ENCODE measurements at regions not wholly inside any gene's neighbourhood (a gene's known extent, or its start where the extent isn't known, plus 50 kb on each side); places are given as distances from the start of the nearest gene placed in this dataset.

DNA sequence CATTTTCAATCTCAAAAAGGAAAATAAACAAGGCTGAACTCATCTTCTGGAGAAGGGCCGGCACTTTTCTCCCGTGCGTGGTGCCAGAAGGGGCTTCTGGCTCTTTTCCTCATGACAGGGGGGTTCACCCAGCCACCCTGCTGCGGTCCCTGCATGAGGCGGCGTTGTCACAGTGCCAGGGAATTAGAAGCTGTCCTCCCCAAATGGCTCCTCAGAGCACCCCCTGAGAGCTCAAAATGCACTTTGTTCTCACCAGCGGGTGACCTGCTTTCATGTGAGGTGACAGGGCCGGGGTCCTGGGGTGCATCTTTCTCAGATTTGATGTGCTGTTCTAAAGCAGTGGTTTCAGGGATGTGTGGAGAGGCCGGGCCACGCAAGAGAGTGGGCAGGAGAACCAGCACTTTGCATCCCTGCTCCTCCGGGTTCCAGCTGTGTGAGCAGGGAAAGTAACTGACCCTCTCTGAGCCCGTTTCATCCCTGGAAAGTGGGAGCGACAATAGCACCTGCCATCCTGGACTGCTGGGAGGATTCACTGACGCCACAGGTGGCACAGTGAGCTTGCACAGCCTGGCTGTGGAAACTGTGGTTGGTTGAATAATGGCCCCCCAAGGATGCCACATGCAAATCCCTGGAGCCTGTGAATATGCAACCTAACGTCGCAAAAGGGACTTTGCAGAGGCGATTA, 94.0 kb downstream of the FOXL1 start:
- TF ChIP-seq, protein P1, sequence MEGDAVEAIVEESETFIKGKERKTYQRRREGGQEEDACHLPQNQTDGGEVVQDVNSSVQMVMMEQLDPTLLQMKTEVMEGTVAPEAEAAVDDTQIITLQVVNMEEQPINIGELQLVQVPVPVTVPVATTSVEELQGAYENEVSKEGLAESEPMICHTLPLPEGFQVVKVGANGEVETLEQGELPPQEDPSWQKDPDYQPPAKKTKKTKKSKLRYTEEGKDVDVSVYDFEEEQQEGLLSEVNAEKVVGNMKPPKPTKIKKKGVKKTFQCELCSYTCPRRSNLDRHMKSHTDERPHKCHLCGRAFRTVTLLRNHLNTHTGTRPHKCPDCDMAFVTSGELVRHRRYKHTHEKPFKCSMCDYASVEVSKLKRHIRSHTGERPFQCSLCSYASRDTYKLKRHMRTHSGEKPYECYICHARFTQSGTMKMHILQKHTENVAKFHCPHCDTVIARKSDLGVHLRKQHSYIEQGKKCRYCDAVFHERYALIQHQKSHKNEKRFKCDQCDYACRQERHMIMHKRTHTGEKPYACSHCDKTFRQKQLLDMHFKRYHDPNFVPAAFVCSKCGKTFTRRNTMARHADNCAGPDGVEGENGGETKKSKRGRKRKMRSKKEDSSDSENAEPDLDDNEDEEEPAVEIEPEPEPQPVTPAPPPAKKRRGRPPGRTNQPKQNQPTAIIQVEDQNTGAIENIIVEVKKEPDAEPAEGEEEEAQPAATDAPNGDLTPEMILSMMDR (IDR thresholded peaks at IDR 0.05; ENCODE audit: low read depth, low read length), result no peak
- TF ChIP-seq EZH2phosphoT487 (IDR thresholded peaks at IDR 0.05; ENCODE audit: low read depth), result no peak
- Histone ChIP-seq H4K20me1 (ENCODE audit: insufficient read depth, low read length) (no peaks in the 10 kb centered on the region), H3K4me3 (ENCODE audit: low read length) (no peak overlapping the region), H3K9me3 (ENCODE audit: insufficient read depth, low read length) (no peaks in the 10 kb centered on the region), H3K4me2 (ENCODE audit: low read length) (no peak overlapping the region), H3K79me2 (ENCODE audit: low read length) (no peaks in the 10 kb centered on the region), H3K27me3 (ENCODE audit: low read depth, low read length) (0 out of 2 replicates have a peak, but pooled peaks cover 13% of the 10 kb centered on the region), H3K36me3 (replicated peaks; ENCODE audit: low read depth, low read length) (no peaks in the 10 kb centered on the region), H3K27ac (ENCODE audit: low read length) (no peak overlapping the region), H3K9ac (ENCODE audit: low read length) (no peak overlapping the region), H2AFZ (ENCODE audit: low read depth, low read length) (no peak overlapping the region), H3K4me1 (ENCODE audit: low read length) (no peaks in the 10 kb centered on the region)

DNA sequence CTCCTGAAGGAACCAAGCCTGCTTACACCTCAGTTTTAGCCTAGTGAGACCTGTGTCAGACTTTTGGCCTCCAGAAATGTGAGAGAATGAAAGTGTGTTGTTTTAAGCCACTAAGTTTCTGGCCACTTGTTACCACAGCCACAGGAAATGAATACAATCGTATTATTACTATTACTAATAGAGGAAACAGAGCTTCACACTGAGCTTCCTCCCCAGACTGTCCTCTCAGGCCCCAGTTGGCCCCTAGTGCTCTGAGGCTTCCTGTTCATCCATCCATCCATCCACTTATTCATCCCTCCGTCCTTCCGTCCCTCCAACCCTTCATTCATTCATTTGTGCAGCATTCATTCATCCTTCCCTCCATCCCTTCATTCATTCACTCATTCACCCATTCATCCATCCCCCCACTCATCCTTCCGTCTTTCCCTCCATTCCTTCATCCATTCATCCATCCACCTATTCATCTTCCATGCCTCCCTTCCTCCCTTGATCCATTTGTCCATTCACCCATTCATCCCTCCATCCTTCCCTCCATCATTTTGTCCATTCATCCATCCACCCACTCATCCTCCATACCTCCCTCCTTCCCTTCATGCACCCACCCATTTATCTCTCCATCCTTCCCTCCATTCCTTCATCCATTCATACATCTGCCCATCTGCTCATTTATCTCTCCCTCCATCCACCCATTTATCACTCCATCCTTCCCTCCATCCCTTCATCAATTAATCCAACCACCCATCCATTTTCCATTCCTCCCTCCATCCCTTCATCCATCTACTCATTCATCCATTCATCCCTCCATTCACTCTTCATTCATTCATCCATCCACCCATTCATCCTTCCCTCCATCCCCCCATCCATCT, 95.0 kb downstream of the FOXL1 start:
- Histone ChIP-seq H3K4me3 (ENCODE audit: low read length) (no peak overlapping the region), H3K9me3 (ENCODE audit: insufficient read depth, low read length) (no peaks in the 10 kb centered on the region), H3K9ac (ENCODE audit: low read length) (no peak overlapping the region), H3K4me2 (ENCODE audit: low read length) (no peak overlapping the region), H3K27me3 (ENCODE audit: low read depth, low read length) (0 out of 2 replicates have a peak, but pooled peaks cover 10% of the 10 kb centered on the region), H3K79me2 (ENCODE audit: low read length) (no peaks in the 10 kb centered on the region), H3K36me3 (replicated peaks; ENCODE audit: low read depth, low read length) (no peaks in the 10 kb centered on the region), H4K20me1 (ENCODE audit: insufficient read depth, low read length) (no peaks in the 10 kb centered on the region), H3K27ac (ENCODE audit: low read length) (no peak overlapping the region), H3K4me1 (ENCODE audit: low read length) (no peaks in the 10 kb centered on the region), H2AFZ (ENCODE audit: low read depth, low read length) (no peak overlapping the region)
- TF ChIP-seq EZH2phosphoT487 (IDR thresholded peaks at IDR 0.05; ENCODE audit: low read depth), result no peak
- TF ChIP-seq, protein P1 (IDR thresholded peaks at IDR 0.05; ENCODE audit: low read depth, low read length), result no peak

DNA sequence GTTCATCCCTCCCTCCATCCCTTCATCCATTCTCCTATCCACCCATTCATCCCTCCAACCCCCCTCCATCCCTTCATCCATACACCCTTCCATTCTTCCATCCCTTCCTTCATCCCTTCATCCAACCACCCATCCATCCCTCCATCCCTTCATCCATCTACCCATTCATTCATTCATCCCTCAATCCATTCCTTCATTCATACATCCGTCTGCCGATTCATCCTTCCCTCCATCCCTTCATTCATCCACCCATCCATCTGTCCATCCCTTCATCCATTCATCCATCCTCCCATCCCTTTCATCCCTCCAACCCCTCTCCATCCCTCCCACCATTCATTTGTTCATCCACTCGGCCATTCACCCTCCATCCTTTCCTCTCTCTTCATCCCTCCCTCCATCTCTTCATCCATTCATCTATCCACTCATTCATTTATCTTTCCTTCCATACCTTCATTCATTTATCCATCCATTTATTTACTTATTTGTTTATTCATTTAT, 95.7 kb downstream of the FOXL1 start:
- Histone ChIP-seq H3K9me3 (ENCODE audit: insufficient read depth, low read length) (no peaks in the 10 kb centered on the region), H3K4me1 (ENCODE audit: low read length) (no peaks in the 10 kb centered on the region), H3K27ac (ENCODE audit: low read length) (no peak overlapping the region), H2AFZ (ENCODE audit: low read depth, low read length) (no peak overlapping the region), H3K4me2 (ENCODE audit: low read length) (no peak overlapping the region), H3K9ac (ENCODE audit: low read length) (no peak overlapping the region), H3K27me3 (ENCODE audit: low read depth, low read length) (0 out of 2 replicates have a peak, but pooled peaks cover 5% of the 10 kb centered on the region), H4K20me1 (ENCODE audit: insufficient read depth, low read length) (no peaks in the 10 kb centered on the region), H3K79me2 (ENCODE audit: low read length) (no peaks in the 10 kb centered on the region), H3K36me3 (replicated peaks; ENCODE audit: low read depth, low read length) (no peaks in the 10 kb centered on the region), H3K4me3 (ENCODE audit: low read length) (no peak overlapping the region)
- TF ChIP-seq EZH2phosphoT487 (IDR thresholded peaks at IDR 0.05; ENCODE audit: low read depth), result no peak
- TF ChIP-seq, protein P1 (IDR thresholded peaks at IDR 0.05; ENCODE audit: low read depth, low read length), result no peak

DNA sequence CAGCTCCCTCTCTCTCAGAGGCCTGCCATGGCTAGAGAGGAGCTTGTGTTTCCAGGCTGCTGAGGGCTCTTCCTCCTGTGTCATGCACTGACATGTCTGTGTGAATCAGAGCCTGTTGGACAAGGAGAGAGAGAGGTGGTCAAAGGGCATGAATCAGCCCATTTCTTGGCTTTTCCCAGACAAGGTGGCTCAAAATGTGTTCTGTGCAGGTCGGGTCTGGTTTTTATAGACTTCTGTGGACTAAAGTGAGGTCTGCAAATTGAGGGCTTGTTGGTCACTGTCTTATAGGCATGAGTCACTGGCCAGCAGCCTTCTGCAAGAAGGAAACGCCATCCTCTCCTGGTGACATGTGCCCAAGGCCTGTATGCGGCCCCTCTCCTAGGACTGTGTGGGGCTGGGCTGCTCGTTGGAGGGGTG, 97.9 kb downstream of the FOXL1 start:
- Histone ChIP-seq H3K36me3 (replicated peaks; ENCODE audit: low read depth, low read length) (no peaks in the 10 kb centered on the region), H3K9me3 (ENCODE audit: insufficient read depth, low read length) (no peaks in the 10 kb centered on the region), H2AFZ (ENCODE audit: low read depth, low read length) (no peak overlapping the region), H4K20me1 (ENCODE audit: insufficient read depth, low read length) (no peaks in the 10 kb centered on the region), H3K4me3 (ENCODE audit: low read length) (no peak overlapping the region), H3K79me2 (ENCODE audit: low read length) (no peaks in the 10 kb centered on the region), H3K27me3 (ENCODE audit: low read depth, low read length) (0 out of 2 replicates have a peak, but pooled peaks cover 5% of the 10 kb centered on the region), H3K4me1 (ENCODE audit: low read length) (no peaks in the 10 kb centered on the region), H3K4me2 (ENCODE audit: low read length) (no peak overlapping the region), H3K9ac (ENCODE audit: low read length) (no peak overlapping the region), H3K27ac (ENCODE audit: low read length) (no peak overlapping the region)
- no peak for TF ChIP-seq EZH2phosphoT487 (IDR thresholded peaks at IDR 0.05; ENCODE audit: low read depth)
- TF ChIP-seq, protein P1 (IDR thresholded peaks at IDR 0.05; ENCODE audit: low read depth, low read length), result no peak
